Keratinocyte (primary cell): ENCODE measurements at regions not wholly inside any gene's neighbourhood (a gene's known extent, or its start where the extent isn't known, plus 50 kb on each side); places are given as distances from the start of the nearest gene placed in this dataset.

Source experiments
- DNase-seq: peaks from one replicate; pipeline ENCODE4 v3.0.0-alpha.2; 2011; ENCODE audit warnings: low read depth, missing footprints, low spot score
- FAIRE-seq: peaks from 2 replicates; lab custom pipeline; 2011; peaks lifted over from hg19 to GRCh38; lab: Jason Lieb, UNC
- H2AFZ ChIP-seq: 2 replicates; pipeline ENCODE4 v1.6.0; 2012; ENCODE audit warnings: low read length, control low read depth, inconsistent platforms; ENCODE audit not compliant: control insufficient read depth
- H3K27ac ChIP-seq: 2 replicates; pipeline ENCODE4 v1.5.1; 2011; ENCODE audit warnings: low read length; ENCODE audit not compliant: control insufficient read depth, insufficient read depth
- H3K27me3 ChIP-seq: 3 replicates; pipeline ENCODE4 v1.6.0; 2011; ENCODE audit warnings: low read length; ENCODE audit not compliant: control insufficient read depth, insufficient read depth; ENCODE audit errors: extremely low read depth
- H3K36me3 ChIP-seq, 2 experiments: 2 replicates in 1 of 2; 3 replicates in 1 of 2; pipeline ENCODE4 v1.5.1; 2011; ENCODE audit warnings: low read length in 2 of 2, mild to moderate bottlenecking in 1 of 2; ENCODE audit not compliant: control insufficient read depth in 2 of 2, insufficient read depth in 2 of 2; ENCODE audit errors: extremely low read depth in 1 of 2
- H3K4me1 ChIP-seq: 3 replicates; pipeline ENCODE4 v1.5.1; 2011; ENCODE audit warnings: low read length; ENCODE audit not compliant: control insufficient read depth, insufficient read depth; ENCODE audit errors: extremely low read depth
- H3K4me2 ChIP-seq: 3 replicates; pipeline ENCODE4 v1.6.0; 2011; ENCODE audit warnings: low read depth, low read length; ENCODE audit not compliant: control insufficient read depth, insufficient read depth; ENCODE audit errors: extremely low read depth
- H3K4me3 ChIP-seq, 3 experiments: fragments of 200-600 bp in 1 of 3; sonication (generic) in 1 of 3; 2 replicates in 2 of 3; 3 replicates in 1 of 3; pipeline ENCODE4 v1.5.1; 2011 to 2016; ENCODE audit warnings: low read length in 3 of 3, mild to moderate bottlenecking in 3 of 3, control low read depth in 2 of 3, inconsistent platforms in 1 of 3, low read depth in 1 of 3, mixed read lengths in 1 of 3, mixed run types in 1 of 3, moderate library complexity in 1 of 3; ENCODE audit not compliant: control insufficient read depth in 2 of 3, insufficient read depth in 2 of 3; ENCODE audit errors: extremely low read depth in 1 of 3
- H3K79me2 ChIP-seq: 2 replicates; pipeline ENCODE4 v1.6.0; 2012; ENCODE audit warnings: low read length; ENCODE audit not compliant: control insufficient read depth, insufficient read depth
- H3K9ac ChIP-seq: 3 replicates; pipeline ENCODE4 v1.6.0; 2011; ENCODE audit warnings: low read length; ENCODE audit not compliant: control insufficient read depth, insufficient read depth; ENCODE audit errors: extremely low read depth
- H3K9me1 ChIP-seq: 3 replicates; pipeline ENCODE4 v1.6.0; 2011; ENCODE audit warnings: low read length; ENCODE audit not compliant: control insufficient read depth, insufficient read depth; ENCODE audit errors: extremely low read depth
- H3K9me3 ChIP-seq: 2 replicates; pipeline ENCODE4 v1.5.1; 2012; ENCODE audit warnings: low read depth, low read length; ENCODE audit not compliant: control insufficient read depth
- H4K20me1 ChIP-seq: 3 replicates; pipeline ENCODE4 v1.6.0; 2011; ENCODE audit warnings: low read length; ENCODE audit not compliant: control insufficient read depth, insufficient read depth; ENCODE audit errors: extremely low read depth
- CTCF ChIP-seq, 3 experiments: IDR thresholded peaks in 1 of 3; conservative IDR thresholded peaks in 1 of 3; optimal IDR thresholded peaks in 1 of 3; 2 replicates in 2 of 3; 3 replicates in 1 of 3; pipeline versions ENCODE3 to v1.5.1; 2011; ENCODE audit warnings: low read length in 3 of 3, mild to moderate bottlenecking in 3 of 3, moderate library complexity in 2 of 3, control low read depth in 1 of 3, inconsistent platforms in 1 of 3; ENCODE audit not compliant: insufficient read depth in 2 of 3; ENCODE audit errors: extremely low read depth in 1 of 3
- EZH2 ChIP-seq: IDR thresholded peaks from one replicate; pipeline ENCODE4 v1.6.1; 2012; ENCODE audit warnings: inconsistent platforms, mild to moderate bottlenecking, low read length, moderate library complexity
- dilution Hi-C: fragments of 300-500 bp; cut with MboI; formaldehyde crosslinking; loops from one replicate; pipeline ENCODE4 v1.7.0; 2020; ENCODE audit warnings: low sequenced_read_pairs; ENCODE audit not compliant: extremely low pct_ligation_motif_present

GRCh38 chr18:40690062-40690461 is 1265.0 kb upstream of the PIK3C3 start:
- Histone ChIP-seq H3K4me3 (no peak overlapping the region), H3K27ac (no peak overlapping the region), H3K9me3 (no peaks in the 10 kb centered on the region), H3K9ac (no peak overlapping the region), H3K36me3 (no peaks in the 10 kb centered on the region), H3K79me2 (no peaks in the 10 kb centered on the region), H3K4me1 (no peaks in the 10 kb centered on the region), H2AFZ (no peak overlapping the region), H3K27me3 (no peaks in the 10 kb centered on the region), H4K20me1 (no peaks in the 10 kb centered on the region), H3K4me2 (no peak overlapping the region), H3K9me1 (no peaks in the 10 kb centered on the region)
- FAIRE-seq (no peak), DNase-seq (no peak)
- dilution Hi-C loops: no loop called here
- TF ChIP-seq EZH2 (no peak), CTCF (optimal IDR thresholded peaks at IDR 0.05 in 1 of 3, IDR thresholded peaks at IDR 0.05 in 1 of 3, conservative IDR thresholded peaks at IDR 0.05 in 1 of 3; ENCODE audit: extremely low read depth in 1 of 3, insufficient read depth in 2 of 3, low read length in 3 of 3) (no peak)

DNA sequence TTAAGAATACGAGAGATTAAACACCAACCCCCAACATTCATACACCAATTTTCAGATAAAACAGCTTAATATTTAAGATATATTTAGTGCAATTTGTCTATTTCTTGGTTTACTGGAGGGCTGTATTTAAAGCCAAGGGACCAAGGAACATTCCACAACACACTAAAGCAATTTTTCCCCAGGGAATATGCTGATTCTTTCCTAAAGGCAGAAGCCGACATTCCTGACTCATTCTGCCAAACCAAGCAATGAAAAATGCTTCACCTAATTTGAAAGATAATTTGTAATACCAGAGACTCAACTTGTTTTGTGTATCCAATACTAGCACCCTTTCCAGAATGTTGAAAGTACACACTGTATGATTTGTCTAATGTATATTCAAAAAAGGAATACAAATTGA is 1267.6 kb upstream of the PIK3C3 start:
- FAIRE-seq (no peak), DNase-seq (no peak)
- no peak overlapping the region for H3K9ac ChIP-seq
- dilution Hi-C loops: no loop called here
- H3K79me2 ChIP-seq: no peaks in the 10 kb centered on the region
- no peaks in the 10 kb centered on the region for H3K9me1 ChIP-seq
- no peaks in the 10 kb centered on the region for H3K36me3 ChIP-seq
- H3K4me2 ChIP-seq: no peak overlapping the region
- H3K4me1 ChIP-seq: no peaks in the 10 kb centered on the region
- H3K4me3 ChIP-seq: no peak overlapping the region
- H3K27me3 ChIP-seq: no peaks in the 10 kb centered on the region
- H2AFZ ChIP-seq: no peak overlapping the region
- no peak for TF ChIP-seq CTCF (optimal IDR thresholded peaks at IDR 0.05 in 1 of 3, IDR thresholded peaks at IDR 0.05 in 1 of 3, conservative IDR thresholded peaks at IDR 0.05 in 1 of 3; ENCODE audit: extremely low read depth in 1 of 3, insufficient read depth in 2 of 3, low read length in 3 of 3)
- TF ChIP-seq EZH2: no peak
- no peaks in the 10 kb centered on the region for H4K20me1 ChIP-seq
- no peak overlapping the region for H3K27ac ChIP-seq
- no peaks in the 10 kb centered on the region for H3K9me3 ChIP-seq
